ENCODE measurements at regions not wholly inside any gene's neighbourhood (a gene's known extent, or its start where the extent isn't known, plus 50 kb on each side); places are given as distances from the start of the nearest gene placed in this dataset.
"Not testable (repeated sequence)": the region's sequence is repeated elsewhere in the genome, so short reads cannot be mapped to it uniquely, and the experiment has no call there.

DNA sequence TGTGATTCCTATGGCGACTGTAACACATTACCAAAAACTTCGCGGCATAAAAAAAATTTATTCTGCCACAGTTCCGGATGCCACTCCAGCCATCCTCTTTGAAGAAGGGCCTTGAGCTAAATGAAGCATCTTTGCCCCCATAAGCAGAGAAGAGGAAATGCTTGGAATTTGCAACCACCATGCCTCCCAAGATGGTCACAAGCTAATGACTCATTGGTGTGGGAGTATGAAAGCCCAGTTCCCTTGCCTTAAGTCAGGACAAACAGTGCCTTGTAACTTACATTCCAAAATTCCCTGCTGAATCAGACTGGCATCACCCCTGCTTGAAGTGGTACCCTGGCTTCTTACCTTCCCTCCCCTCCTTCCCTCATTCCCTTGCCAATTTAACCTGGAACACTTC, 1077.4 kb downstream of the EPHA3 start:
- no peaks in the 10 kb centered on the region for H3K4me1 ChIP-seq
- TF ChIP-seq, protein P1, sequence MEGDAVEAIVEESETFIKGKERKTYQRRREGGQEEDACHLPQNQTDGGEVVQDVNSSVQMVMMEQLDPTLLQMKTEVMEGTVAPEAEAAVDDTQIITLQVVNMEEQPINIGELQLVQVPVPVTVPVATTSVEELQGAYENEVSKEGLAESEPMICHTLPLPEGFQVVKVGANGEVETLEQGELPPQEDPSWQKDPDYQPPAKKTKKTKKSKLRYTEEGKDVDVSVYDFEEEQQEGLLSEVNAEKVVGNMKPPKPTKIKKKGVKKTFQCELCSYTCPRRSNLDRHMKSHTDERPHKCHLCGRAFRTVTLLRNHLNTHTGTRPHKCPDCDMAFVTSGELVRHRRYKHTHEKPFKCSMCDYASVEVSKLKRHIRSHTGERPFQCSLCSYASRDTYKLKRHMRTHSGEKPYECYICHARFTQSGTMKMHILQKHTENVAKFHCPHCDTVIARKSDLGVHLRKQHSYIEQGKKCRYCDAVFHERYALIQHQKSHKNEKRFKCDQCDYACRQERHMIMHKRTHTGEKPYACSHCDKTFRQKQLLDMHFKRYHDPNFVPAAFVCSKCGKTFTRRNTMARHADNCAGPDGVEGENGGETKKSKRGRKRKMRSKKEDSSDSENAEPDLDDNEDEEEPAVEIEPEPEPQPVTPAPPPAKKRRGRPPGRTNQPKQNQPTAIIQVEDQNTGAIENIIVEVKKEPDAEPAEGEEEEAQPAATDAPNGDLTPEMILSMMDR (IDR thresholded peaks at IDR 0.05), result no peak
- TF ChIP-seq POLR2A (IDR thresholded peaks at IDR 0.05), result no peak
- H3K36me3 ChIP-seq, result no peaks in the 10 kb centered on the region
- intact Hi-C loops (cut with DNase I; ENCODE audit: low total_unique reads), result no loop called here
- no peak for DNase-seq
- no peaks in the 10 kb centered on the region for H3K9me3 ChIP-seq
- no peak overlapping the region for H3K4me3 ChIP-seq
- H3K27me3 ChIP-seq, result no peaks in the 10 kb centered on the region
- no peak overlapping the region for H3K27ac ChIP-seq

DNA sequence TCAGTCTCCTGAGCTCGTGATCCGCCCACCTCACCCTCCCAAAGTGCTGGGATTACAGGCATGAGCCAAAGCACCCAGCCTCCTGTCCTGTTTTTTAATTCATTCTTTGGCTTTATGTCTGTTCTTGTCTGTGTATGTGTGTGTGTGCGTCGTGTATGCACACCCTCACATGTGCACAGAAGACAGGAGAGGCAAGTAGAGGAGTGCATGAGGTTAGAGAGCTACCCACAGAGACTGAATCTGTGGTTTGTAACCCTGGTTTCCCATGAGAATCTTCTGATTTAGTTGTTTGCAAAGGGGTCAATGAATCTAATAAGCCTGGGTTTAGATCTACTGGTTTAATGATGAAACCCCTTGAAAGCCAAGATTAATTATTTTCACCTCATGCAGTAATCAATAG, 1090.0 kb downstream of the EPHA3 start:
- intact Hi-C loops (cut with DNase I; ENCODE audit: low total_unique reads); H3K27ac ChIP-seq; H3K9me3 ChIP-seq; H3K4me1 ChIP-seq; H3K36me3 ChIP-seq; H3K4me3 ChIP-seq; H3K27me3 ChIP-seq; DNase-seq: not testable (repeated sequence)

DNA sequence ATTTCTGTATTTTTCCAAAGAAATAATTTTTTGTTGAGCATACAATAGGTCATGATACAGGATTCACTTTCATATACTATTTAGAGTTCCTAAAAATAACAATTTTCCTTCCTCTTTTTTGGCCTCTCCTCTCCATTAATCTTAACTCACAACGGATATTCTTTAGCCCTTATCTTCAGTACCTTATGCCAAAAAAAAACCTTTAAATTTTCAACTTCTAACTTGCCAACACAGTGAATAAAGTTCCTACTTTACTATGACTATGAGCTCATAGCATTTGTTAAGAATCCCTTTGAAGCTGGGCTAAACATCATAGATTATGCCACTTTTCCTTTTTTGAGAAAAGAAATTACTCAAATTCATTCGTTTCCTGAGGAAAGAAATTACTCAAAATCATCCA, 1095.5 kb downstream of the EPHA3 start:
- H3K27ac ChIP-seq; intact Hi-C loops (cut with DNase I; ENCODE audit: low total_unique reads); H3K27me3 ChIP-seq; H3K4me3 ChIP-seq; H3K9me3 ChIP-seq; H3K4me1 ChIP-seq; H3K36me3 ChIP-seq; DNase-seq: not testable (repeated sequence)

GRCh38 chr3:90206482-90206881, 1099.1 kb downstream of the EPHA3 start:
- H3K27ac ChIP-seq; intact Hi-C loops (cut with DNase I; ENCODE audit: low total_unique reads); DNase-seq: not testable (repeated sequence)

GRCh38 chr3:90207353-90208097, 1100.1 kb downstream of the EPHA3 start:
- H3K27me3 ChIP-seq; H3K36me3 ChIP-seq; H3K4me3 ChIP-seq; intact Hi-C loops (cut with DNase I; ENCODE audit: low total_unique reads); DNase-seq; H3K9me3 ChIP-seq; H3K4me1 ChIP-seq; H3K27ac ChIP-seq: not testable (repeated sequence)

More at GRCh38 chr3:90206482-90206881, 1099.1 kb downstream of the EPHA3 start:
- not testable (repeated sequence) for H3K27me3 ChIP-seq, H3K4me3 ChIP-seq, H3K36me3 ChIP-seq, H3K4me1 ChIP-seq, H3K9me3 ChIP-seq

DNA sequence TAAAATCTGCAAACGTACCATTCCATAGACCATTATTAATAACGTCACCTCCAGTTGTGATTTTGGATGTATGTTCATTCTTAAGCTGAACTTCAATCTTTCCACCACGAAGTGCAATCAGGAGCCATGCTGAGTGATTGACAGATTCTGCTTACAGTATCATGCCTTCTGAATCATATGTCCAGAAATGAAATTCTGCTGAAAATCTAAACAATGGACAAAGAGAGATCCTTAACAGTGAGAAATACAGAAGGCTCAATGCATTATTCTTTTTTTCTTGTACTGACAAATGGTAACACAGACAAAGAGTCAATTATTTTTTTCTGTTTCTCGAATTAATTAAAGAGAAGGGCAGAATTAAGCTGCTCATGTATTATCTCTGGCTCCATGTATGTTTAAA, 1114.5 kb downstream of the EPHA3 start:
- Histone ChIP-seq H3K4me1 (no peaks in the 10 kb centered on the region), H3K36me3 (no peaks in the 10 kb centered on the region), H3K9me3 (no peaks in the 10 kb centered on the region), H3K27me3 (no peaks in the 10 kb centered on the region), H3K27ac (no peak overlapping the region), H3K4me3 (no peak overlapping the region)
- intact Hi-C loops (cut with DNase I; ENCODE audit: low total_unique reads), result no loop called here
- DNase-seq, result no peak
- TF ChIP-seq POLR2A (IDR thresholded peaks at IDR 0.05), result no peak
- TF ChIP-seq, protein P1 (IDR thresholded peaks at IDR 0.05), result no peak

GRCh38 chr3:90241481-90241880, 1134.1 kb downstream of the EPHA3 start:
- no peaks in the 10 kb centered on the region for H3K27me3 ChIP-seq
- H3K36me3 ChIP-seq, result no peaks in the 10 kb centered on the region
- intact Hi-C loops (cut with DNase I; ENCODE audit: low total_unique reads), result no loop called here
- H3K4me1 ChIP-seq, result no peaks in the 10 kb centered on the region
- TF ChIP-seq, protein P1 (IDR thresholded peaks at IDR 0.05), result no peak
- TF ChIP-seq POLR2A (IDR thresholded peaks at IDR 0.05), result no peak
- H3K9me3 ChIP-seq, result no peaks in the 10 kb centered on the region
- no peak overlapping the region for H3K27ac ChIP-seq
- no peak overlapping the region for H3K4me3 ChIP-seq
- DNase-seq, result no peak
